Cardiac septum (tissue), 1 donor: ENCODE measurements at regions not wholly inside any gene's neighbourhood (a gene's known extent, or its start where the extent isn't known, plus 50 kb on each side); places are given as distances from the start of the nearest gene placed in this dataset.
A peak's percentile ranks its signal among the peaks of the same experiment; 100 is the strongest.
"Not testable (repeated sequence)": the region's sequence is repeated elsewhere in the genome, so short reads cannot be mapped to it uniquely, and the experiment has no call there.

Experiments
- DNase-seq: peaks from one replicate; pipeline ENCODE4 v3.0.0-alpha.2; 2020; ENCODE audit warnings: low spot score
- intact Hi-C: fragments of 100-400 bp; cut with DNase I; formaldehyde crosslinking; loops from one replicate; pipeline ENCODE4 v1.14.0; 2022
- donor health status: DM: no; HTN: no; CAD: no.

GRCh38 chr7:3094701-3095445 lies 51.2 kb upstream of the CARD11 start:
- no peak for DNase-seq
- intact Hi-C loops: no loop called here

- no peak for DNase-seq
- intact Hi-C loops: no loop called here
Observed at GRCh38 chr7:3097734-3098133, 54.1 kb upstream of the CARD11 start.

GRCh38 chr7:3102159-3102558 lies 58.5 kb upstream of the CARD11 start:
- intact Hi-C loops: no loop called here
- no peak for DNase-seq

- peak; percentile 33 for DNase-seq
- intact Hi-C loops: no loop called here
Observed at GRCh38 chr7:3103614-3104398, 60.1 kb upstream of the CARD11 start.

GRCh38 chr7:3105856-3106255 lies 62.2 kb upstream of the CARD11 start:
- intact Hi-C loops: no loop called here
- DNase-seq: peak; percentile 54

- DNase-seq: peak; percentile 7
- intact Hi-C loops: no loop called here
Observed at GRCh38 chr7:3106361-3106826, 62.7 kb upstream of the CARD11 start.

- DNase-seq: peak; percentile 17
- intact Hi-C loops: no loop called here
Observed at GRCh38 chr7:3107228-3107763, 63.6 kb upstream of the CARD11 start.

GRCh38 chr7:3107889-3108570 lies 64.4 kb upstream of the CARD11 start:
- no peak for DNase-seq
- intact Hi-C loops: no loop called here

- DNase-seq: no peak
- intact Hi-C loops: no loop called here
Observed at GRCh38 chr7:3109311-3109915, 65.7 kb upstream of the CARD11 start.

GRCh38 chr7:3112479-3113134 lies 68.9 kb upstream of the CARD11 start:
- no peak for DNase-seq
- intact Hi-C loops: no loop called here

GRCh38 chr7:3114917-3115316 lies 71.2 kb upstream of the CARD11 start:
- DNase-seq: no peak
- intact Hi-C loops: no loop called here

- no peak for DNase-seq
- intact Hi-C loops: no loop called here
Observed at GRCh38 chr7:3117081-3117480, 73.4 kb upstream of the CARD11 start.

- no peak for DNase-seq
- intact Hi-C loops: no loop called here
Observed at GRCh38 chr7:3117488-3118231, 74.0 kb upstream of the CARD11 start.

- intact Hi-C loops, DNase-seq: not testable (repeated sequence)
Observed at GRCh38 chr7:3119352-3119927, 75.8 kb upstream of the CARD11 start.

- intact Hi-C loops: no loop called here
- no peak for DNase-seq
Observed at GRCh38 chr7:3119963-3120362, 76.3 kb upstream of the CARD11 start.

GRCh38 chr7:3120513-3120912 lies 76.8 kb upstream of the CARD11 start:
- no peak for DNase-seq
- intact Hi-C loops: no loop called here

- no peak for DNase-seq
- intact Hi-C loops: no loop called here
Observed at GRCh38 chr7:3128857-3129490, 85.3 kb upstream of the CARD11 start.
